PFSK-1 (cell line): ENCODE measurements at regions not wholly inside any gene's neighbourhood (a gene's known extent, or its start where the extent isn't known, plus 50 kb on each side); places are given as distances from the start of the nearest gene placed in this dataset.

ENCODE experiments used
- POLR2AphosphoS5 ChIP-seq: IDR thresholded peaks from 2 replicates; pipeline ENCODE4 v1.6.1; 2012; ENCODE audit warnings: low read depth, mild to moderate bottlenecking, control low read depth, low read length, moderate library complexity
- SIN3A ChIP-seq: IDR thresholded peaks from 2 replicates; pipeline ENCODE4 v1.6.1; 2012; ENCODE audit warnings: mild to moderate bottlenecking, low read length, moderate library complexity, borderline replicate concordance; ENCODE audit not compliant: insufficient read depth

DNA sequence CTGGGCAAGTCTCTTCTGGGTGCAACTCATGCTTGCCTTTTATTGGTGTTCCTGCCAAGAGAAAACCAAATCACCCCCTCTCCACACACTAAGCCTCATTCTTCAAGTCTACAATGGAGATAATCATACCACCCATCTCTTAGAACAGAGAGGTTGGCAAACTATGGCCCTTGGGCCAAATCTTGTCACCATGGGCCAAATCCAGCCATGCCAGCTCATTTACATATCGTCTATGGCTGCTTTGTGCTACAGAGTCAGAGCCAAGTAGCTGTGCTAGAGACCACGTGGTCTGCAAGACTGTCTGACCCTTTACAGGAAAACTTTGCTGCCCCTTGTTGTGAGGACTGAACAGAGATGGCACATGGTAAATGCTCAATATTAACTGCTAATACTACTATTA, 270.3 kb upstream of the PARD3B start:
- TF ChIP-seq SIN3A, result no peak
- no peak for TF ChIP-seq POLR2AphosphoS5
